IPS-20b (cell line): ENCODE measurements at regions not wholly inside any gene's neighbourhood (a gene's known extent, or its start where the extent isn't known, plus 50 kb on each side); places are given as distances from the start of the nearest gene placed in this dataset.
"Not testable (repeated sequence)": the region's sequence is repeated elsewhere in the genome, so short reads cannot be mapped to it uniquely, and the experiment has no call there.

ENCODE experiments used
- H3K27ac ChIP-seq: one replicate; pipeline ENCODE4 v1.5.1; 2013; ENCODE audit warnings: low read length
- H3K27me3 ChIP-seq: 2 replicates; pipeline ENCODE4 v1.6.1; 2013; ENCODE audit warnings: mild to moderate bottlenecking, low read length, inconsistent platforms; ENCODE audit not compliant: insufficient read depth
- H3K36me3 ChIP-seq: 2 replicates; pipeline ENCODE4 v1.6.1; 2013; ENCODE audit warnings: low read depth, mild to moderate bottlenecking, inconsistent platforms, low read length, moderate library complexity; ENCODE audit not compliant: insufficient read depth
- H3K4me1 ChIP-seq: 2 replicates; pipeline ENCODE4 v1.6.1; 2013; ENCODE audit warnings: mild to moderate bottlenecking, control low read depth, inconsistent platforms, low read length, moderate library complexity; ENCODE audit not compliant: insufficient read depth
- H3K4me3 ChIP-seq: 2 replicates; pipeline ENCODE4 v1.5.1; 2013; ENCODE audit warnings: mild to moderate bottlenecking, low read length, inconsistent platforms
- H3K9ac ChIP-seq: 2 replicates; pipeline ENCODE4 v1.6.1; 2013; ENCODE audit warnings: low read depth, mild to moderate bottlenecking, inconsistent platforms, low read length, moderate library complexity
- H3K9me3 ChIP-seq: 2 replicates; pipeline ENCODE4 v1.6.1; 2013; ENCODE audit warnings: mild to moderate bottlenecking, low read depth, low read length, inconsistent platforms; ENCODE audit not compliant: insufficient read depth

DNA sequence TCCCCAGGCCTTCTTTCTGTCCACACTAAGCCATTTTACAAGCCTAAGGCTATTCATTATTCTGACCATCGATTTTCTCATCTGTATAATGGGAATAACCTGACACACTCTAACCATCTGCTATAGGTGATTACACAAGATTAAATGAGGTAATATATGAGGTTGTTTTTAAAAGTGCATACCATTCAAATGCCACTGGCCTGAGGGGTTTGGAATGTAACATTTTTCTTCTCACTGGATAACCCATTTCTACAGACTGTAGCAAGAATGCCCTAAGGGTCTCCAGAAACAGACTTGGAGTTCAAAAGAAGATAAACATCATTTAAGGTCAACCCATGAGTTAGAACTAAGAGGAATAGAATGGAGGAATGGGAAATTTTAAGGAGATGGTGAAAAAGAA, 111.7 kb upstream of the SETBP1 start:
- Histone ChIP-seq H3K9me3 (no peaks in the 10 kb centered on the region), H3K4me1 (peaks cover 14% of the 10 kb centered on the region; the same call in 1 of the 2 replicates), H3K27me3 (peaks cover 15% of the 10 kb centered on the region; the same call in 1 of the 2 replicates), H3K36me3 (no peaks in the 10 kb centered on the region), H3K9ac (no peak overlapping the region), H3K27ac (no peak overlapping the region), H3K4me3 (no peak overlapping the region)

DNA sequence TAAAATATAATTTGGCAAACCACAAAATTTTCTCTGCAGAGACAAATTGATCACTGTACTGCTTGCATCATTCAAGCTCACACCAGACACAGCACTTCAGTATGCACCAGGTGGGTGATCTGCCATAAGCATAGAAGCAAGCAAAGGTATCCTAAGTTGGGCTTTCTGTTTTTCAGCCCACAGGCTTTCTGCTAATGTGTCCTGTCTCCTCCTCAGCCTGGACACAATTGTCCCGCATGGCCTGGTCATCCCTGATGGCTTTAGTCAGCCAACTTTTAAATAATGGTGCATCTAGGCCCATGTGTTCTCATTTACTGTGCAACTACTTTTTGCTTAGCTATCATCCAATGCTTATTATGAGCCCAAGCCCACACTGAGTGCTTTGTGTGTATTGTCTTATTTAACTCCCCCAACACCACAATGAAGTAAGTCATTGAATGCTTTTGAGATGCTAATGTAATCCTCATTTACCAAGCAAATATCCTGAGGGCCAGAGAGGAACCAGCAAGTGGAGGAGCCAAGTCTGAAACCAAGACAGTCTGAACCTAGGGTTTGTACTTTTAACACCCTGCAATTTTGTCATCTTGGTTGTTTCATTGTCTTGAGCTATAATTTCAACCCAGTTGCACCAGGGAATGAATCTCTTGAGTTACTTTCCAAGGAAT, 111.2 kb upstream of the SETBP1 start:
- no peak overlapping the region for H3K4me3 ChIP-seq
- no peak overlapping the region for H3K27ac ChIP-seq
- no peaks in the 10 kb centered on the region for H3K9me3 ChIP-seq
- peaks cover 15% of the 10 kb centered on the region; the same call in 1 of the 2 replicates for H3K27me3 ChIP-seq
- H3K9ac ChIP-seq, result no peak overlapping the region
- no peaks in the 10 kb centered on the region for H3K36me3 ChIP-seq
- H3K4me1 ChIP-seq, result peaks cover 14% of the 10 kb centered on the region; the same call in 1 of the 2 replicates

DNA sequence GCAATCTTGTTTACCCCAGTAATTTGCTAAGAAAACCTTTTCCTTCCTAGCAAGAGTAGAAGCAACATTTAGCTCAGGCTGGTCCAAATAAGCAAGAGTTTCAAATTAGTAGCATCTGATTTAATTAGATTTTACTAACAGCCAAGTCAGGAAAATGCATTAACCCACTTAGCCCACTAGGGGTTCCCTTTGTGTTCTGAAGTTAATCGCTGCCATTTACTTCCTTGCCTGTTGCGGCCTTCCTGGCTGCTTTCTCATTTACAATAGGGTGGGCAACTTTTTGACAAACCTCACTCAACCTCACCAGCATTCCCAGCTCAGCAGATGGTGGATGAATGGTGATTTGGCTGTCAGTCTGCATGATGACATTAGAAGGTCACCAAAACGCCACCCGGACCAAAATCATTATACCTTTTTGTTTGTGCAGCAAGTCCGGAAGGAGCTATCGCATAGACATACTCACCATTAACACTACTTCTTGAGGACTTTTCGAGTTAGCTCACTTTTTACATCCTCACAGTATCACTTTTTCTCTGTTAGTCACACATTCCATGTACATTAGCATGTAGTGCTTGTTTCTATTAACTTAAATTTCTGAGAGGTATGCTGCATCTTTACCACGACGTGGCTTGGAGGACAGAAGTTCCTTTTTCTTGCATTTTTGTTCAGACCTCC, 101.5 kb upstream of the SETBP1 start:
- H3K4me1 ChIP-seq, result no peaks in the 10 kb centered on the region
- H3K4me3 ChIP-seq, result no peak overlapping the region
- no peak overlapping the region for H3K27ac ChIP-seq
- H3K27me3 ChIP-seq, result no peaks in the 10 kb centered on the region
- H3K9ac ChIP-seq, result no peak overlapping the region
- no peaks in the 10 kb centered on the region for H3K9me3 ChIP-seq
- no peaks in the 10 kb centered on the region for H3K36me3 ChIP-seq

DNA sequence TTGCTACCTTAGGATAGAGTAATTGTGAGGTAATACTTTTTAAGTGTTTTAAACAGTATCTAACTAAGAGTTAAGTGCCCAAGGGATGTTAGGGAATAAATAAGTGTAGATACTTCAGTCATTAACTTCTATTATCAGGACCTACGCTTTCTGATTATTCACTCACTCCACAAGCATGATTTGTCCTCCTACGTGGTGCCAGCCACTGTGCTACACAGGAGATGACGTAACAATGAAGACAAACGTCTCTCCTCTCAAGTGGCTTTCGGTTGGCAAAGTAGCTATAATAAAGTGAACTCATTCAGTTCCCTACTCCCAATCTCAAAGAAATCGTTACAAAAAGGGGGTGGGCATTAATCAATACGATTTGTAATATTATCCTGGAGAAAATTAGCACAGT, 100.9 kb upstream of the SETBP1 start:
- no peak overlapping the region for H3K4me3 ChIP-seq

DNA sequence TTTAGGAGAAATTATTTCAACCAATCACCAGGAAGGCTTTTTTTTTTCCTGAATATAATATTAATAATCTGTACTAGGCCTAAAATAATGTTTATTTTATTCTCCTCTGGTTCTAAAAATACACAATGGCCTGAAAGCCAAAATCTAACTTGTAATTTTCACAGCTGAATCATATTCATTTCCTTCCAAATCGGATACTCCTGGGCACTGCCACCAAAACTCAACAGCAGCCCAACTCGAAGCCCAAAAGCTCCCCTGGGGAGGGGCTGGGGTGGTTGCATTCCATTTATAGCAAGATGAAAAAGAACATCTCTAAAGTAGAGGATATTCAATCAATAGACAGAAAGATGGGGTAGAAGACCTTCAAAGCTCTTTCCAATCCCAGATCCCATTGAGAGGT, 100.5 kb upstream of the SETBP1 start:
- Histone ChIP-seq H3K36me3 (no peaks in the 10 kb centered on the region), H3K4me3 (no peak overlapping the region), H3K4me1 (no peaks in the 10 kb centered on the region), H3K27me3 (no peaks in the 10 kb centered on the region), H3K9ac (no peak overlapping the region), H3K9me3 (no peaks in the 10 kb centered on the region), H3K27ac (no peak overlapping the region)

More for the DNA sequence above, 100.9 kb upstream of the SETBP1 start:
- H3K9ac ChIP-seq, result no peak overlapping the region
- H3K9me3 ChIP-seq, result no peaks in the 10 kb centered on the region
- H3K4me1 ChIP-seq, result no peaks in the 10 kb centered on the region
- no peaks in the 10 kb centered on the region for H3K36me3 ChIP-seq
- no peaks in the 10 kb centered on the region for H3K27me3 ChIP-seq
- no peak overlapping the region for H3K27ac ChIP-seq

DNA sequence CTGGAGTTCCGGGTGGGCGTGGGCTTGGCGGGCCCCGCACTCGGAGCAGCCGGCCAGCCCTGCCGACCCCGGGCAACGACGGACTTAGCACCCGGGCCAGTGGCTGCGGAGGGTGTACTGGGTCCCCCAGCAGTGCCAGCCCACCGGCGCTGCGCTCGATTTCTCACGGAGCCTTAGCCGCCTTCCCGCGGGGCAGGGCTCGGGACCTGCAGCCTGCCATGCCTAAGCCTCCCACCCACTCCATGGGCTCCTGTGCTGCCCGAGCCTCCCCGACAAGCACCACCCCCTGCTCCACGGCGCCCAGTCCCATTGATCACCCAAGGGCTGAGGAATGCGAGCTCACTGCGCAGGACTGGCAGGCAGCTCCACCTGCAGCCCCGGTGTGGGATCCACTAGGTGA, 99.9 kb upstream of the SETBP1 start:
- H3K9ac ChIP-seq, H3K4me1 ChIP-seq, H3K27me3 ChIP-seq, H3K27ac ChIP-seq, H3K4me3 ChIP-seq, H3K9me3 ChIP-seq, H3K36me3 ChIP-seq: not testable (repeated sequence)

DNA sequence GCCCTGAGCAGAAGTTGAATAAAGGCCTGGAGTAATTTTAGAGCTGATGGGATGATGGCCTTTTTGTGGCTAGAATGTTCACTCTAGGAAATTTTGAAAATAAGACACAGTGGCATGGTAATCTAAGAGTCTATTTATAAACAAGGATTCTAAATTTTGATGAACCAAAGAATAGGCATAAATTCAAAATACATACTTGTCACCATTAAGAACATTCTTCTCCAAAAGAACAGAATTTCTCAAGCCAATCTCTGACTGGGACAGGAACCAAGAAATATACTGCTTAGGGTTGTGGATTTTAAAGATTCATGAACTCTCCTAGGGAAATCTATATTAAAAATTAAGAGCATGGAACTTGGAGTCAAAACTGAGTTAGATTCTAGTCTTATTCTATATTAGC, 98.2 kb upstream of the SETBP1 start:
- no peaks in the 10 kb centered on the region for H3K9me3 ChIP-seq
- H3K27ac ChIP-seq, result no peak overlapping the region
- H3K9ac ChIP-seq, result no peak overlapping the region
- no peaks in the 10 kb centered on the region for H3K4me1 ChIP-seq
- no peaks in the 10 kb centered on the region for H3K27me3 ChIP-seq
- H3K36me3 ChIP-seq, result no peaks in the 10 kb centered on the region
- no peak overlapping the region for H3K4me3 ChIP-seq

DNA sequence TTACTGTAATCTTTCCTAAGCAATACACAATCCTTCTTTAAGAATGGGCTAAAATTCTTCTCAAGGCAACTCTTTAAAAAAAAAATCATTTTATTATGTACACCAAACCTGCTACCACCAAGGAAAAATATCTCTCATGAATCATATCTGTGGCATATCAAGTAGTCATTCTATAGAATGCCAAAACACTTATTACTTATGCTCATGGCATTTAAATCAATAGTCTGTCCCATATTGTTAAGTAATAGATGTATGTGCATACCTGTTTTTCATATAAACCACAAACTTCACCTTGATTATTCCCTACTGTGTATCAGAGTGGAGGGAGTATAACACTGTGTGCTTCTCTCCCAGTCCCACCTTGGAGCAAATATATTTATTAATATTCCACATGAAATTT, 95.8 kb upstream of the SETBP1 start:
- H3K27me3 ChIP-seq, result no peaks in the 10 kb centered on the region
- H3K4me1 ChIP-seq, result no peaks in the 10 kb centered on the region
- no peak overlapping the region for H3K9ac ChIP-seq
- H3K4me3 ChIP-seq, result no peak overlapping the region
- H3K27ac ChIP-seq, result no peak overlapping the region
- no peaks in the 10 kb centered on the region for H3K9me3 ChIP-seq
- H3K36me3 ChIP-seq, result no peaks in the 10 kb centered on the region

DNA sequence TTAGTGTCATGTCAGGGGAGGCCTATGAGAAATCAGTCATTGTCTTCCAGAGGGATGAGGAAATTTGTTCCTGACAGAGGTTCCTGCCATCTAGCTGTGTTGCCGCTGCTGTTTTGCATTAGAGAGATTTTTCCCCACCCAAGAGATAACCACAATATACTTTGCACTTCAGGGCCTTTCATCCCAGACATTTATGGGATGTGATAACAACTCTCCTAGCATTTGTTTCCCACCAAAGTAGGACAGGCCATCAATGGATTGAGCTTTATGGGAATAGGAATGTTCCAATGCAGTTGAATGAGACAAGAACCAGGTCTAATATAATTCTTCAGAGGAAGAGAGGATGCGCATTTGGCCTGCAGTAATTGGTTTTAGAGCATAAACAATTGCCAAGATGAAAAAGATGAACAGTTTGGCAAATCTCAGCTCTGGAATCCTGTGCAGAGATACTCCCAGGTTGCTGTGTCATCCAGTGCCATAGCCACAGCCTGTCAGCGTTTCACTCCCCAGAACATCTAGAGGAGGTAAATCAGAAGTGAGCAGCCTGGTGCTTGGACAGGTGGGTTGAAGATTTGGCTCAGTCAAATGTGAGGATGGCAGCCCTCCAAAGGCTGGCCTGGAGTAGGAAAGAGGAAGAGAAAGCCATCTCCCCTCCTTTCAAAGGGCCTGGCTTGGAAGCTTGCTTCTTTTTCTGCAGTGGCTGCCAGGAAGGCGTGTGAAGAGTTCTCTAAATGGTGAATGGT, 93.7 kb upstream of the SETBP1 start:
- no peaks in the 10 kb centered on the region for H3K36me3 ChIP-seq
- H3K27ac ChIP-seq, result no peak overlapping the region

DNA sequence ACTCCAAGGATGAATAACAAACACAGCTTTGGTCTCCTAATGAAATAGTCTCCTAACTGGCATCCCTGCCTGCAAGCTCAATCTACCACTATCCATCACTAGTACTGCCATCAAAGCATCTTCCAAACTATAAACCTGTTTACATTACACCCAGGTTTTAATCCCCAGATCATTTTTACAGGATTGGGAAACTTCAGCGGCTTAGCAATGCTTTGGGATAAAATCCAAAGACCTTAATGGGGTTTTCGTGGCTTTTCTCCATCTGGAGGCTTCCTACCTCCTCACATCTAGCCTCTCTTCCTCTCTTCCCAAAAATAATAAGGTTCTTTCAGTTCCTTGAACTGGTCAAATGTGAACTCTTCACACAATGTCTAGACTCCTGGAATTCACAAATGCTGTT, 92.2 kb upstream of the SETBP1 start:
- H3K4me3 ChIP-seq, result no peak overlapping the region
- H3K9ac ChIP-seq, result no peak overlapping the region
- H3K9me3 ChIP-seq, result no peaks in the 10 kb centered on the region
- H3K27ac ChIP-seq, result no peak overlapping the region
- H3K36me3 ChIP-seq, result no peaks in the 10 kb centered on the region
- no peaks in the 10 kb centered on the region for H3K27me3 ChIP-seq
- no peaks in the 10 kb centered on the region for H3K4me1 ChIP-seq

More for the DNA sequence above, 93.7 kb upstream of the SETBP1 start:
- H3K4me3 ChIP-seq, result no peak overlapping the region
- no peaks in the 10 kb centered on the region for H3K27me3 ChIP-seq
- no peaks in the 10 kb centered on the region for H3K9me3 ChIP-seq
- H3K9ac ChIP-seq, result no peak overlapping the region
- no peaks in the 10 kb centered on the region for H3K4me1 ChIP-seq

DNA sequence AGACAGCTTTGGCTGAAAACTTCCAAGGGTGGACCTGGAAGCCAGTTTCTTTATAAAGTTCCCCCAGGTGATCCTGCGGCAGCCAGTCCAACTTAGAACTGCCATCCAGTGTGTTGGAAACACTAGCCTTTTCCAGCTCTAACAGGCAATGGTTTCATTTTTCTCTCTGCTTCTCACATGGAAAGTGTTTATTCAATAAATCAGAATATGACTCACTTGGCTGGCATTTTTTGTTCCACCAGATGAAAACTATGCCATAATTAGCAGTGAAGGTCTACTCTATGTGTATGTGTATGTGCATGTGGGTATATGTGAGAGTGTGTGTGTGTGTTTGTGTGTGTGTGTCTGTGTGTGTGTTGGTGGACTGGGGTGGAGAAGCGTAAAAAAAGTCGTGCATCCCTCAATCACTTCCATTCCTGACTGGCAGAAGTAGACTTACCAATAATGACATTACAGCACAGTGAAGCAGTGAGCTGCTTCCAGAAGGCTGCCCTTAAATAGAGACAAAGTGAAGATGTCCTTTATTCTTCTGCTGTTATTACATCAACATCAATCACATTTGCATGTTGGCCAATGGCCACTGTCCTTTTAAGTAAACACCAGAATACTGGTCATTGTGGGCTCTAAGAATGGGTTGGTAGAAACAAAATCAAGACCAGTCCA, 90.9 kb upstream of the SETBP1 start:
- Histone ChIP-seq H3K9ac (no peak overlapping the region), H3K36me3 (no peaks in the 10 kb centered on the region), H3K27me3 (no peaks in the 10 kb centered on the region), H3K4me1 (peaks cover 3% of the 10 kb centered on the region; the same call in 1 of the 2 replicates), H3K27ac (no peak overlapping the region), H3K4me3 (no peak overlapping the region), H3K9me3 (no peaks in the 10 kb centered on the region)
